ENCODE measurements at regions not wholly inside any gene's neighbourhood (a gene's known extent, or its start where the extent isn't known, plus 50 kb on each side); places are given as distances from the start of the nearest gene placed in this dataset.
"Not testable (repeated sequence)": the region's sequence is repeated elsewhere in the genome, so short reads cannot be mapped to it uniquely, and the experiment has no call there.

DNA sequence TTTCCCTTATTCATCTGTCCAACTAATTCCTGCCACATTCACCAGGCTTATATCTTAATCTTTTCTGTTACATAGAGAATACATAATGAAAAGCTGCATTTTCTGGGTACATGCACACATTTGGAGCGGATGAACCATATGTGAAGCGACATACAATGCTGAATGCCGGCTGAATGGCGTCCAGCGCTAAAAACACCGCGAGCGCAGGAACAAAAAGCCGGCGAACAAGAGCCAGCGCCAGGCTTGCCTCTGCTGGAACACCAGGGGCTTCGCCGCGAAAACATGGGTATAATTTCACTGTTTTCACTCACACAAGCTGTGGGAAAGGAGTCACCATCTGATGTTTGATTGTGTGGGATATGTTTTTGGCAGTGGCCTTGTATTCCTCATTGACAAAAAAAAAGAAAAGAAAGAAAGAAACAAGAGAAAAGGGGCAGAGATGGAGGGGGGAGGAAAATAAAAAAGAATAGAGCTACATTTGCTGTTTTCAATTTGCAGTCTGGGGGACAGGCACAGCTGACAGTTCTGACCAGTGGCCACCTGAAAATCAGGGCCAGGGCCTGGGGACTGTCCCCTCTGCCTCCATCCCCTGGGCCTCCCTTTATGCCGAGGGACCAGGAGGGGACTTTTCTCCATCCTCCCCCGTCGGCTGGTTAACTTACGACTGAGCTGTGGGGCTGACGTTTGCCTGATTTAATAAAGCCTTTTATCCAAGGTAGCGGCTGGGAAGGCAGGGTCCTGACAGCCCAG is 70.2 kb upstream of the OLIG2 start:
- H3K4me1 ChIP-seq (ENCODE audit: control insufficient read depth, insufficient read depth, low read length), result no peaks in the 10 kb centered on the region
- whole genome bisulfite sequencing (ENCODE audit: insufficient coverage, low lambda C conversion rate), result no CpG with 5 or more reads among the region's 20 CpGs
- no peaks in the 10 kb centered on the region for H3K36me3 ChIP-seq (ENCODE audit: control insufficient read depth, insufficient read depth, low read length)
- no peaks in the 10 kb centered on the region for H3K9me3 ChIP-seq (ENCODE audit: control insufficient read depth, low read depth, low read length)
- H3K27ac ChIP-seq (ENCODE audit: low read length), result no peak overlapping the region
- H3K4me3 ChIP-seq (ENCODE audit: low read length), result no peak overlapping the region
- DNase-seq, result no peak
- peaks cover 77% of the 10 kb centered on the region for H3K27me3 ChIP-seq (ENCODE audit: control insufficient read depth, insufficient read depth, low read length)

DNA sequence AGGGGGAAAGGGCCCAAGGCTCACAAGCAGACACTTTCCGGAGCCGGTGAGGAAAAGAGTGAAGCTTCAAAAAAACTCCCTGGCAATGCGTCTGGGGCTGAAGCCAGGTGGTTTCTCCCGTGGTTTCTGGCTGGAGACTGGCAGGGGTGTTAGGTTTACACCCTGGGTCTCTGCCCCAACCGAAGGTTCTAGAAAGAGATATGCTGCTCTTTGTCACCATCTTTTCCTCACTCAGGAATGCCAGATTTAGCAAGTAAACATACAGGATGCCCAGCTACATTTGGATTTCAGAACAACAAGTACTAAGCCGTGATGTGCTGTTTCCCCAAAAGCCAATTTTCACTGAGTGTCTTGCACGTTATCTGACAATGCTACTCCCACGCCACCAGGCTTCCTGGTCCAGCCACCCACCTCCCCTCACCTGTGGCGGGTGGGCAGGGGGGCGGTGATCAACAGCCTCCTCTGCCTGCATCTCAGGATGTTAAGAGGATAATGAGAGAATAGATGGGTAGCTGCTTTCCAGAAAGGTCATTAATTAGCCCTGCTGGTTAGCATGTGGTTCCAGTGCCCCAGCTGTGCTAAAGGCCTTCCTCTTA is 69.6 kb upstream of the OLIG2 start:
- no peaks in the 10 kb centered on the region for H3K9me3 ChIP-seq (ENCODE audit: control insufficient read depth, low read depth, low read length)
- no peak for DNase-seq
- no peaks in the 10 kb centered on the region for H3K36me3 ChIP-seq (ENCODE audit: control insufficient read depth, insufficient read depth, low read length)
- no peak overlapping the region for H3K27ac ChIP-seq (ENCODE audit: low read length)
- H3K4me3 ChIP-seq (ENCODE audit: low read length), result no peak overlapping the region
- no peaks in the 10 kb centered on the region for H3K4me1 ChIP-seq (ENCODE audit: control insufficient read depth, insufficient read depth, low read length)
- H3K27me3 ChIP-seq (ENCODE audit: control insufficient read depth, insufficient read depth, low read length), result peaks cover 75% of the 10 kb centered on the region
- WGBS (ENCODE audit: insufficient coverage, low lambda C conversion rate), result no CpG with 5 or more reads among the region's 10 CpGs

DNA sequence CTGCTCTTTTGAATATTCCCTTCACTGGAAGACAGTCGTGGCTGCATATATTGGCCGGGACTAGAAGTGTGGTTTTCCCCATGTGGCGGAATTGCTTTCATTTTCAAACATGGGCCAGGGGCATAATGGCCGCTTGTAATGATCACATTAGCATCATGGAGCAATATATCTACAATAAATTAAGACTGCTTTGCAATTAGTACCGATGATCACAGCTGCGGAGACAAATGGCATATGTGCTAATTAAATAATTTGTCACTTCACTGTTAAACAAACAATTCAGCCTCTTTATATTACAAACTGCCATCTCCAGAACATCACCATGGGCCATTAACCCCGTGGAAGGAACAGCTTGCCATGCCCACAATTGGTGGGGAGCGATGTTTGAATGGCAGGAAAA is 68.2 kb upstream of the OLIG2 start:
- Histone ChIP-seq H3K27me3 (ENCODE audit: control insufficient read depth, insufficient read depth, low read length) (peaks cover 70% of the 10 kb centered on the region), H3K27ac (ENCODE audit: low read length) (no peak overlapping the region)

DNA sequence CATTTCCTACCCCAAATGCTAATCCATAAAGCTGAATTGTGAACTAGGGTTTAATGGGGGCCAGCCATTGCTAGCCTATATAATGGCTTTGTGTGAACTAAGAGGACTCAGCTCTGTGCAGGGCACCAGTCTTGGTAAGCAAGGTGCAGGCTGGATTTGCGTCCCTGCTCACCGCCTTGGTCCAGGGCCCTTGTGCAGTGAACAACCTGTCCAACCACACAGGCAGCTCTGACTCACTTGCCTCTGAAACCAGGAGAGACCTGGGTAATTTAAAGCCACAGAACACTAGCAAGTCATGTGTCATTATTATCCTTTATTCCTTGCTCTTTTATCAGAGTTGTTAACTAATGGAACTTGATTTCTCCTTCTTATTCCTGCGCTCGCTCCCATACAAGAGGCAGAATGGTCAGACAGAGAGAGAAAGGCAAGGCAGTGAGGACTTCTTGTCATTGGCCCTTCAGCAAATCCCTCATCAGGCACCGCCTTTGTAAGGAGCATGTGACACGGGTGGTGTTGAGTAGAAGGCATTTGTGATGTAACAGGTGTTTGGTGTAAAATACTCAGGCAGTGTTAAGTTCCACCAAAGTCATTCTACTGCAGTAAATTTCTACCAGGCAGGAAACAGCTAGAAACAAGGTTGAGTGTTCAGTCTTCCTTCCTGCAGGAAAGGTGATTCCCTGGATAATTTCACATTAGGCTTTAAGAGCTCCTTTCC is 67.3 kb upstream of the OLIG2 start:
- H3K4me1 ChIP-seq (ENCODE audit: control insufficient read depth, insufficient read depth, low read length), result no peaks in the 10 kb centered on the region
- H3K36me3 ChIP-seq (ENCODE audit: control insufficient read depth, insufficient read depth, low read length), result no peaks in the 10 kb centered on the region
- peaks cover 67% of the 10 kb centered on the region for H3K27me3 ChIP-seq (ENCODE audit: control insufficient read depth, insufficient read depth, low read length)
- no peak overlapping the region for H3K27ac ChIP-seq (ENCODE audit: low read length)
- DNase-seq, result no peak
- WGBS (ENCODE audit: insufficient coverage, low lambda C conversion rate), result no CpG with 5 or more reads among the region's 6 CpGs
- H3K9me3 ChIP-seq (ENCODE audit: control insufficient read depth, low read depth, low read length), result no peaks in the 10 kb centered on the region
- no peak overlapping the region for H3K4me3 ChIP-seq (ENCODE audit: low read length)

More for the DNA sequence above, 68.2 kb upstream of the OLIG2 start:
- H3K4me1 ChIP-seq (ENCODE audit: control insufficient read depth, insufficient read depth, low read length), result no peaks in the 10 kb centered on the region
- no peak overlapping the region for H3K4me3 ChIP-seq (ENCODE audit: low read length)
- no CpG with 5 or more reads among the region's 8 CpGs for WGBS (ENCODE audit: insufficient coverage, low lambda C conversion rate)
- no peak for DNase-seq
- H3K9me3 ChIP-seq (ENCODE audit: control insufficient read depth, low read depth, low read length), result no peaks in the 10 kb centered on the region
- H3K36me3 ChIP-seq (ENCODE audit: control insufficient read depth, insufficient read depth, low read length), result no peaks in the 10 kb centered on the region

DNA sequence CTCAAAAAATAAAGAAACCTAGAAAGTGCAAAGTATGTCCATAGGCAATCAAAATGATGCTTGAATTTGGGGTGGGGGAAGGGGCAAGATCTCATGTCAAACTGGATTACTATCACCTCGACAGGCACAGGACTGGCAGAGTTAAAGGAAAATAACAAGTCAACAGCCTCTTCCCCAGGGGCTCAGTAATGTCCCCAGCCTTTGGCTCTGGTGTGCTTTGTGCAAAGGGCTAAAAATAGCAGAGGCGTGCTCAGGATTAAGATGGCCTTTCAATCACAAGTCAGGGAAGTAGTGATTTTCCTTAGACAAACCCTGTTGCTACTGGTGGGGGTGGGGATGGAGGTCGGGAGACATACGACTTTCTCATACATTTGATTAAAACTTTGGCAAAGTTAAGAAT is 63.5 kb upstream of the OLIG2 start:
- Histone ChIP-seq H3K4me3 (ENCODE audit: low read length) (no peak overlapping the region), H3K4me1 (ENCODE audit: control insufficient read depth, insufficient read depth, low read length) (no peaks in the 10 kb centered on the region), H3K36me3 (ENCODE audit: control insufficient read depth, insufficient read depth, low read length) (no peaks in the 10 kb centered on the region), H3K9me3 (ENCODE audit: control insufficient read depth, low read depth, low read length) (no peaks in the 10 kb centered on the region), H3K27me3 (ENCODE audit: control insufficient read depth, insufficient read depth, low read length) (peaks cover 39% of the 10 kb centered on the region), H3K27ac (ENCODE audit: low read length) (no peak overlapping the region)
- no CpG with 5 or more reads among the region's 4 CpGs for WGBS (ENCODE audit: insufficient coverage, low lambda C conversion rate)
- DNase-seq, result no peak

DNA sequence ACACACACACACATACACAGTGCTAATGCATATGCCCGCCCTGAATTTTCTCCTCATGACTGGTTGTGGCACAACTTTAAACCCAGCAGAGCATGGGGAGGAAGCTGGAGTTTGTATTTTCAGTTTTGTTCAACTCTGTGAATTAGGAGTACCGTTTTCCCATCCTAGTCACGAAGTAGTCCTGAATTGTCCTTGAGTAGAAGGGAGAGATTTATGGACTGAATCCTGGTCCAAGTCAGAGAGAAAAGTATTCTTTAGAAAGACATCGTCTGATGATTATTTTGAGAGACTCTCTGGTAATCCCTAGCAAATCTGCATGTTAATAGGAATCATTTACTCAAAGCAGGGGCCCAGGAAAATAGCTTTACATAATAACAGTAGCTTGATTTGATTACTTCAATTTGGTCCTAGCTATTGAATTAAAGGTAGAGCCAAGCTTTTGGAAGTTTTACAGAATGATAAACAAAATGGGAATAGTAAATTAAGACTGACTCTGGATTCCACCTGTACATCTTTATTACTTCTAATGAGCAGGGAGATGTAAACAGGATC is 60.5 kb upstream of the OLIG2 start:
- Histone ChIP-seq H3K4me1 (ENCODE audit: control insufficient read depth, insufficient read depth, low read length) (no peaks in the 10 kb centered on the region), H3K4me3 (ENCODE audit: low read length) (no peak overlapping the region), H3K36me3 (ENCODE audit: control insufficient read depth, insufficient read depth, low read length) (no peaks in the 10 kb centered on the region), H3K27ac (ENCODE audit: low read length) (no peak overlapping the region), H3K9me3 (ENCODE audit: control insufficient read depth, low read depth, low read length) (no peaks in the 10 kb centered on the region), H3K27me3 (ENCODE audit: control insufficient read depth, insufficient read depth, low read length) (peaks cover 26% of the 10 kb centered on the region)
- no CpG with 5 or more reads among the region's 4 CpGs for WGBS (ENCODE audit: insufficient coverage, low lambda C conversion rate)
- DNase-seq, result no peak

DNA sequence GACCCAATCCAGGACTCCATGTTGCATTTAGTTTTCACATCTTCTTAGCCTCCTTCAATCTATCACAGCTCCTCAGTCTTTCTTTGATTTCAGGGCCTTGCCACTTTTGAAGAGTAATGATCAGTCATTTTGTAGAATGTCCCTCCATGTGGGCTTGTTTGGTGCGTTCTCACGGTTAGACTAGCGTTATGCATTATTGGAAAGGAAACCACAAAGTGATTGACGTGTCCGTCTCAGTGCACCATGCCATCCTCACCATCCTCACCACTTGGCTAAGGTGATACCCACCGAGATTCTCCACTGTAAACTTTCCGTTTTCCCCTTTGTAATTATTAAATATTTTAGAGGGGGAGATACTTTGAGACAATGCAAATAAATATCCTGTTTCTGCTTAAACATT is 59.6 kb upstream of the OLIG2 start:
- no peak overlapping the region for H3K27ac ChIP-seq (ENCODE audit: low read length)
- no CpG with 5 or more reads among the region's 7 CpGs for WGBS (ENCODE audit: insufficient coverage, low lambda C conversion rate)
- H3K36me3 ChIP-seq (ENCODE audit: control insufficient read depth, insufficient read depth, low read length), result no peaks in the 10 kb centered on the region
- no peak for DNase-seq
- H3K4me3 ChIP-seq (ENCODE audit: low read length), result no peak overlapping the region
- peaks cover 26% of the 10 kb centered on the region for H3K27me3 ChIP-seq (ENCODE audit: control insufficient read depth, insufficient read depth, low read length)
- H3K9me3 ChIP-seq (ENCODE audit: control insufficient read depth, low read depth, low read length), result no peaks in the 10 kb centered on the region
- no peaks in the 10 kb centered on the region for H3K4me1 ChIP-seq (ENCODE audit: control insufficient read depth, insufficient read depth, low read length)

DNA sequence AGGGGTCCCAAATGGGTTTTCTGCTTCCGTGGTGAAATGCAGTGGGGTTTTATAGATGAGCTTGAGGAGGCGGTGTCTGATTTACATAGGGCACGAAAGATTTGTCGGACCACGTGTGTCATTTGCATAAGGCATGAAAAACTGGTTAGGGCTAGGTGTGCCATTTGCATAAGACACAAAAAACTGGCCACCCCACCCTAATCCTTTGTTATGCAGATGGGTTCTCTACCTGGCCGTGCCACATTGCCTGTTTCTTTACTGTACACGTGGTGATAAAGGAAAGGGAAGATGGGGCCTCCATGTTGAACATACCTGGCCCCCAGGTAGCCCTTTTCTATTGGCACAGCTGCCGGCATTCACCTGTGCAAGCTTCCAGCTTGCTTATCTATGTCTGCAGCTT is 57.6 kb upstream of the OLIG2 start:
- not testable (repeated sequence) for H3K4me3 ChIP-seq (ENCODE audit: low read length); H3K27ac ChIP-seq (ENCODE audit: low read length); H3K9me3 ChIP-seq (ENCODE audit: control insufficient read depth, low read depth, low read length); H3K4me1 ChIP-seq (ENCODE audit: control insufficient read depth, insufficient read depth, low read length); DNase-seq; H3K36me3 ChIP-seq (ENCODE audit: control insufficient read depth, insufficient read depth, low read length)
- peaks cover 15% of the 10 kb centered on the region for H3K27me3 ChIP-seq (ENCODE audit: control insufficient read depth, insufficient read depth, low read length)
- no CpG with 5 or more reads among the region's 8 CpGs for WGBS (ENCODE audit: insufficient coverage, low lambda C conversion rate)

DNA sequence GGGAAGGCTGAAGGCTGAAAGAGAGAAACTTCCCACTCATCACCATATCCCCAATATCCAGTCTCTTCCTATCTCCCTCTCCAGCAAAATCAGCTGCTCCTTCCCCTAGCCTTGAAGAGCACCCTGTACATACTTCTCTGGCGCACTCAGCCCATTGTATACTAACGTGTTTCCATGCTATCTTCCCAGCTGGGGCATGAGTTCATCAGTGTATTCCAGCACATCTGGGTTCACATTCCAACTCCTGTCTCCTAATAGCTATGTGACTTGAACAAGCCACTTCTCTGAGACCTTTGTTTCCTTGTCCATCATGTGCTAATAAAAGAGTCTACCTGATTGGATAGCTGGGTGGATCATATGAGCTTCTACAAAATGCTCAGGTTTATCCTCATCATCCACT is 51.1 kb upstream of the OLIG2 start:
- Histone ChIP-seq H3K27me3 (ENCODE audit: control insufficient read depth, insufficient read depth, low read length) (peaks cover 31% of the 10 kb centered on the region), H3K9me3 (ENCODE audit: control insufficient read depth, low read depth, low read length) (no peaks in the 10 kb centered on the region), H3K4me1 (ENCODE audit: control insufficient read depth, insufficient read depth, low read length) (no peaks in the 10 kb centered on the region), H3K36me3 (ENCODE audit: control insufficient read depth, insufficient read depth, low read length) (no peaks in the 10 kb centered on the region), H3K27ac (ENCODE audit: low read length) (no peak overlapping the region), H3K4me3 (ENCODE audit: low read length) (no peak overlapping the region)
- no peak for DNase-seq
- 100% methylated on average over 1 of the region's 2 CpGs for WGBS (ENCODE audit: insufficient coverage, low lambda C conversion rate)

DNA sequence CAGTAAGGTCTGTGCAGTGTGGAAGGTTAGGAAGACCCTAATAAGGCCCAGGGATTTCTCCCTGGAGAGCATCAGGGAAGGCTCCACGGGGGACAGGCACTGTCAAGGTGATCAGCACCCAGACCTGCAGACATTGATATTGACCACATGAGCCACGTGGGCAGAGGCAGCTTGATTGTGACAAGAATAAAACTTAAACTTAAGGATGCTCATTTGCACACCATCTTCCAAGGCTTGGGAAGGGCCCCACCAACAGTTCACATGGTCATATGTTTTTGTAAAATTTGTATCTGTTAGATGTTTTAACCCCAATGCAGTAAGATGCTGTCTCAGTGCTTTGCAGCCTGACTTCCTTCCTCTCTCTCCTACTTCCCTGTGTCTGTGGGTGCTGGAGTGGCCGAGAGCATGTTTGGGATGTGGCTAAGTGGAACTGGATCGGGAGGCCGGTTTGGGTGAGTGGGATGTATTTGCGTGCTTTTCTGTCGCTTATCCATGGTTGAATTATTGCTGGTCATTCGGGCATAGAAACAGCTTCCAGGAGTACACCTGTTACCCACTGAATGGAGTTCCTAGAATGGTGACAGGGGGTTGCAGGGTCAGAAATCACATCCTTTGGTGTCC is 49.8 kb upstream of the OLIG2 start:
- no CpG with 5 or more reads among the region's 8 CpGs for WGBS (ENCODE audit: insufficient coverage, low lambda C conversion rate)
- H3K36me3 ChIP-seq (ENCODE audit: control insufficient read depth, insufficient read depth, low read length), result no peaks in the 10 kb centered on the region
- H3K27me3 ChIP-seq (ENCODE audit: control insufficient read depth, insufficient read depth, low read length), result peaks cover 33% of the 10 kb centered on the region
- no peak overlapping the region for H3K4me3 ChIP-seq (ENCODE audit: low read length)
- H3K4me1 ChIP-seq (ENCODE audit: control insufficient read depth, insufficient read depth, low read length), result no peaks in the 10 kb centered on the region
- no peak overlapping the region for H3K27ac ChIP-seq (ENCODE audit: low read length)
- H3K9me3 ChIP-seq (ENCODE audit: control insufficient read depth, low read depth, low read length), result no peaks in the 10 kb centered on the region
- no peak for DNase-seq

Data from large intestine (tissue), 3 donors.